NCI-H146 treated with DMSO at 0.1 percent for 48 hours (cell line): ENCODE measurements at regions not wholly inside any gene's neighbourhood (a gene's known extent, or its start where the extent isn't known, plus 50 kb on each side); places are given as distances from the start of the nearest gene placed in this dataset.
"Not testable (repeated sequence)": the region's sequence is repeated elsewhere in the genome, so short reads cannot be mapped to it uniquely, and the experiment has no call there.

ENCODE experiments used
- DNase-seq: peaks from one replicate; lab custom pipeline; 2025; ENCODE audit not compliant: unreplicated experiment; lab: John Stamatoyannopoulos, UW

- no peak for DNase-seq
Observed at GRCh38 chr2:118425191-118425590, 336.9 kb downstream of the INSIG2 start.

- no peak for DNase-seq
Observed at GRCh38 chr2:118423776-118424175, 335.5 kb downstream of the INSIG2 start.

GRCh38 chr2:118421648-118422047 is 333.4 kb downstream of the INSIG2 start:
- no peak for DNase-seq

GRCh38 chr2:118417406-118418120 is 329.3 kb downstream of the INSIG2 start:
- no peak for DNase-seq

- not testable (repeated sequence) for DNase-seq
Observed at GRCh38 chr2:118415186-118415585, 326.9 kb downstream of the INSIG2 start.

- DNase-seq: no peak
Observed at GRCh38 chr2:118403658-118404451, 315.6 kb downstream of the INSIG2 start.

- DNase-seq: no peak
Observed at GRCh38 chr2:118388771-118389170, 300.5 kb downstream of the INSIG2 start.

GRCh38 chr2:118387509-118387908 is 299.2 kb downstream of the INSIG2 start:
- DNase-seq: no peak

- no peak for DNase-seq
Observed at GRCh38 chr2:118386641-118387302, 298.5 kb downstream of the INSIG2 start.

- no peak for DNase-seq
Observed at GRCh38 chr2:118380915-118381653, 292.8 kb downstream of the INSIG2 start.

- DNase-seq: no peak
Observed at GRCh38 chr2:118375907-118376485, 287.7 kb downstream of the INSIG2 start.

- no peak for DNase-seq
Observed at GRCh38 chr2:118374974-118375755, 286.9 kb downstream of the INSIG2 start.

GRCh38 chr2:118372886-118373830 is 284.9 kb downstream of the INSIG2 start:
- DNase-seq: no peak

GRCh38 chr2:118371515-118371914 is 283.2 kb downstream of the INSIG2 start:
- DNase-seq: no peak

- not testable (repeated sequence) for DNase-seq
Observed at GRCh38 chr2:118369521-118369920, 281.2 kb downstream of the INSIG2 start.

GRCh38 chr2:118363604-118364003 is 275.3 kb downstream of the INSIG2 start:
- DNase-seq: no peak

GRCh38 chr2:118356051-118356450 is 267.8 kb downstream of the INSIG2 start:
- DNase-seq: no peak

- no peak for DNase-seq
Observed at GRCh38 chr2:118351796-118352195, 263.5 kb downstream of the INSIG2 start.

GRCh38 chr2:118350621-118351020 is 262.4 kb downstream of the INSIG2 start:
- no peak for DNase-seq
